ENCODE measurements at regions not wholly inside any gene's neighbourhood (a gene's known extent, or its start where the extent isn't known, plus 50 kb on each side); places are given as distances from the start of the nearest gene placed in this dataset.
"Not testable (repeated sequence)": the region's sequence is repeated elsewhere in the genome, so short reads cannot be mapped to it uniquely, and the experiment has no call there.

- no peaks in the 10 kb centered on the region for H3K36me3 ChIP-seq (ENCODE audit: control insufficient read depth, insufficient read depth, low read length)
- H3K27me3 ChIP-seq (ENCODE audit: control insufficient read depth, insufficient read depth, low read length): no peaks in the 10 kb centered on the region
- no peak overlapping the region for H3K27ac ChIP-seq (ENCODE audit: low read length)
- DNase-seq: no peak
- H3K4me1 ChIP-seq (ENCODE audit: control insufficient read depth, insufficient read depth, low read length): no peaks in the 10 kb centered on the region
- ATAC-seq: no peak
- Mint-ChIP-seq H3K27me3 (ENCODE audit: low read depth in 2 of 2) (peaks cover 2% of the 10 kb centered on the region in 2 donors), H3K4me3 (no peak overlapping the region), H3K27ac (no peak overlapping the region), H3K4me1 (no peaks in the 10 kb centered on the region), H3K9me3 (no peaks in the 10 kb centered on the region), H3K36me3 (no peaks in the 10 kb centered on the region)
- intact Hi-C loops (cut with micrococcal nuclease): no loop called here
- no CpG with 5 or more reads among the region's 3 CpGs for WGBS (ENCODE audit: insufficient coverage)
- no peaks in the 10 kb centered on the region for H3K9me3 ChIP-seq (ENCODE audit: control insufficient read depth, insufficient read depth, low read length)
- no peak for TF ChIP-seq CTCF (IDR thresholded peaks at IDR 0.05)
- no peak overlapping the region for H3K4me3 ChIP-seq (ENCODE audit: low read length)
Observed at GRCh38 chr6:169362501-169363121, 109.0 kb upstream of the THBS2 start.

GRCh38 chr6:169355001-169355400 is 101.4 kb upstream of the THBS2 start:
- DNase-seq; H3K27ac ChIP-seq (ENCODE audit: low read length); H3K9me3 ChIP-seq (ENCODE audit: control insufficient read depth, insufficient read depth, low read length); H3K9me3 Mint-ChIP-seq; H3K4me3 Mint-ChIP-seq; H3K27me3 ChIP-seq (ENCODE audit: control insufficient read depth, insufficient read depth, low read length); H3K4me3 ChIP-seq (ENCODE audit: low read length); H3K36me3 ChIP-seq (ENCODE audit: control insufficient read depth, insufficient read depth, low read length); intact Hi-C loops (cut with micrococcal nuclease); H3K36me3 Mint-ChIP-seq; H3K4me1 ChIP-seq (ENCODE audit: control insufficient read depth, insufficient read depth, low read length); ATAC-seq; H3K4me1 Mint-ChIP-seq; H3K27ac Mint-ChIP-seq: not testable (repeated sequence)
- WGBS (ENCODE audit: insufficient coverage): 57% methylated on average over 3 of the region's 3 CpGs
- peaks cover 14 to 25% of the 10 kb centered on the region in 2 donors for H3K27me3 Mint-ChIP-seq (ENCODE audit: low read depth in 2 of 2)

GRCh38 chr6:169345146-169345545 is 91.5 kb upstream of the THBS2 start:
- Mint-ChIP-seq H3K4me3 (no peak overlapping the region), H3K36me3 (no peaks in the 10 kb centered on the region), H3K9me3 (no peaks in the 10 kb centered on the region), H3K4me1 (no peaks in the 10 kb centered on the region), H3K27me3 (ENCODE audit: low read depth in 2 of 2) (peaks cover 11 to 32% of the 10 kb centered on the region in 2 donors), H3K27ac (no peak overlapping the region)
- Histone ChIP-seq H3K27ac (ENCODE audit: low read length) (no peak overlapping the region), H3K36me3 (ENCODE audit: control insufficient read depth, insufficient read depth, low read length) (no peaks in the 10 kb centered on the region), H3K9me3 (ENCODE audit: control insufficient read depth, insufficient read depth, low read length) (no peaks in the 10 kb centered on the region), H3K4me1 (ENCODE audit: control insufficient read depth, insufficient read depth, low read length) (no peaks in the 10 kb centered on the region), H3K27me3 (ENCODE audit: control insufficient read depth, insufficient read depth, low read length) (no peaks in the 10 kb centered on the region), H3K4me3 (ENCODE audit: low read length) (no peak overlapping the region)
- no peak for ATAC-seq
- TF ChIP-seq CTCF (IDR thresholded peaks at IDR 0.05): no peak
- DNase-seq: no peak
- WGBS (ENCODE audit: insufficient coverage): 54% methylated on average over 4 of the region's 4 CpGs
- intact Hi-C loops (cut with micrococcal nuclease): no loop called here

GRCh38 chr6:169344750-169345065 is 91.1 kb upstream of the THBS2 start:
- DNase-seq (no peak), ATAC-seq (no peak)
- Mint-ChIP-seq H3K9me3 (no peaks in the 10 kb centered on the region), H3K4me3 (no peak overlapping the region), H3K36me3 (no peaks in the 10 kb centered on the region), H3K27ac (no peak overlapping the region), H3K4me1 (no peaks in the 10 kb centered on the region), H3K27me3 (ENCODE audit: low read depth in 2 of 2) (peaks cover 10 to 30% of the 10 kb centered on the region in 2 donors)
- H3K9me3 ChIP-seq (ENCODE audit: control insufficient read depth, insufficient read depth, low read length): no peaks in the 10 kb centered on the region
- H3K4me1 ChIP-seq (ENCODE audit: control insufficient read depth, insufficient read depth, low read length): no peaks in the 10 kb centered on the region
- H3K27ac ChIP-seq (ENCODE audit: low read length): no peak overlapping the region
- H3K4me3 ChIP-seq (ENCODE audit: low read length): no peak overlapping the region
- no peaks in the 10 kb centered on the region for H3K27me3 ChIP-seq (ENCODE audit: control insufficient read depth, insufficient read depth, low read length)
- no peaks in the 10 kb centered on the region for H3K36me3 ChIP-seq (ENCODE audit: control insufficient read depth, insufficient read depth, low read length)
- intact Hi-C loops (cut with micrococcal nuclease): no loop called here
- 77% methylated on average over 6 of the region's 7 CpGs for WGBS (ENCODE audit: insufficient coverage)
- no peak for TF ChIP-seq CTCF (IDR thresholded peaks at IDR 0.05)
